Brain microvascular endothelial cell (primary cell): ENCODE measurements at regions not wholly inside any gene's neighbourhood (a gene's known extent, or its start where the extent isn't known, plus 50 kb on each side); places are given as distances from the start of the nearest gene placed in this dataset.

Source experiments
- DNase-seq: peaks from one replicate; pipeline ENCODE4 v3.0.0-alpha.2; 2020
- H3K27ac ChIP-seq: fragments of 250-450 bp; sonication (Bioruptor Pico); 2 replicates; pipeline ENCODE4 v1.5.1; 2020; ENCODE audit warnings: mild to moderate bottlenecking, moderate library complexity
- H3K27me3 ChIP-seq: fragments of 250-450 bp; sonication (Bioruptor Pico); replicated peaks from 2 replicates; pipeline ENCODE4 v1.5.1; 2020; ENCODE audit warnings: mild to moderate bottlenecking
- H3K36me3 ChIP-seq: fragments of 250-450 bp; sonication (Bioruptor Pico); replicated peaks from 2 replicates; pipeline ENCODE4 v1.5.1; 2020; ENCODE audit warnings: mild to moderate bottlenecking
- H3K4me3 ChIP-seq: 2 replicates; pipeline ENCODE4 v1.5.1; 2011; ENCODE audit warnings: low read depth, mild to moderate bottlenecking, control low read depth, low read length, moderate library complexity
- in situ Hi-C: cut with HindIII; loops from 2 replicates; pipeline ENCODE4 v1.10.0; 2017; ENCODE audit warnings: low sequenced_read_pairs, low pct_ligation_motif_present
- TF ChIP-seq, protein P1 (sequence below): IDR thresholded peaks from 2 replicates; pipeline ENCODE4 v1.5.1; 2011; ENCODE audit warnings: low read depth, mild to moderate bottlenecking, moderate library complexity, low read length, control low read depth, inconsistent platforms; ENCODE audit errors: missing control alignments

DNA sequence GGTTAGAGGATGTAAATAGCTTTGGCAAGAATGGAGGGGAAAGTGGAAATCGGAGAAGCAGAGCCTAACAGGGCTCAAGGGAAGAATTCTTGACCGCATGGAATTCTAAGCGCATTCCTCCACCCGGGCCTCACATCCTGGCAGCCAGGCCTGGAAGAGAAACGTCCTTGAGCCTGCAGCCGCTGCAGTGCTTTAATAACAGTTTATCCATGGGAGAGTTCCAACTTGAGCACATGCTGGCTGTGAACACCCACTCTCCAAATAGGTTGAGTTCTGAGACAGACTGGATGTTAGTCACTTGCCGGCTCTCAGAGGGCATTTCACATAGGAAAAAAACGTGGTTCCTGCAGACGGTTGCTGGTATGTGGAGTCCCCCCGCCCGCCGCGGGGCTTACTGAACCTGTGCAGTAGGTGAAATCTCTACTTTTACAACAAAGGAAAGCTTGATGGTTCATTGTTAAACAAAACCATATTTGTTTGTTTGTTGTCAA, 61.4 kb upstream of the STEAP1B start:
- H3K27ac ChIP-seq = peak overlapping the region; percentile 99
- H3K27me3 ChIP-seq = no peaks in the 10 kb centered on the region
- peak overlapping the region; percentile 6 for H3K4me3 ChIP-seq
- DNase-seq = peak; percentile 99
- H3K36me3 ChIP-seq = no peaks in the 10 kb centered on the region
- TF ChIP-seq, protein P1, sequence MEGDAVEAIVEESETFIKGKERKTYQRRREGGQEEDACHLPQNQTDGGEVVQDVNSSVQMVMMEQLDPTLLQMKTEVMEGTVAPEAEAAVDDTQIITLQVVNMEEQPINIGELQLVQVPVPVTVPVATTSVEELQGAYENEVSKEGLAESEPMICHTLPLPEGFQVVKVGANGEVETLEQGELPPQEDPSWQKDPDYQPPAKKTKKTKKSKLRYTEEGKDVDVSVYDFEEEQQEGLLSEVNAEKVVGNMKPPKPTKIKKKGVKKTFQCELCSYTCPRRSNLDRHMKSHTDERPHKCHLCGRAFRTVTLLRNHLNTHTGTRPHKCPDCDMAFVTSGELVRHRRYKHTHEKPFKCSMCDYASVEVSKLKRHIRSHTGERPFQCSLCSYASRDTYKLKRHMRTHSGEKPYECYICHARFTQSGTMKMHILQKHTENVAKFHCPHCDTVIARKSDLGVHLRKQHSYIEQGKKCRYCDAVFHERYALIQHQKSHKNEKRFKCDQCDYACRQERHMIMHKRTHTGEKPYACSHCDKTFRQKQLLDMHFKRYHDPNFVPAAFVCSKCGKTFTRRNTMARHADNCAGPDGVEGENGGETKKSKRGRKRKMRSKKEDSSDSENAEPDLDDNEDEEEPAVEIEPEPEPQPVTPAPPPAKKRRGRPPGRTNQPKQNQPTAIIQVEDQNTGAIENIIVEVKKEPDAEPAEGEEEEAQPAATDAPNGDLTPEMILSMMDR = no peak
- in situ Hi-C loops = loop anchor here (25.0 kb wide), 2 partner anchors 176 to 501 kb away; partner anchors contain the start of gene IL6

DNA sequence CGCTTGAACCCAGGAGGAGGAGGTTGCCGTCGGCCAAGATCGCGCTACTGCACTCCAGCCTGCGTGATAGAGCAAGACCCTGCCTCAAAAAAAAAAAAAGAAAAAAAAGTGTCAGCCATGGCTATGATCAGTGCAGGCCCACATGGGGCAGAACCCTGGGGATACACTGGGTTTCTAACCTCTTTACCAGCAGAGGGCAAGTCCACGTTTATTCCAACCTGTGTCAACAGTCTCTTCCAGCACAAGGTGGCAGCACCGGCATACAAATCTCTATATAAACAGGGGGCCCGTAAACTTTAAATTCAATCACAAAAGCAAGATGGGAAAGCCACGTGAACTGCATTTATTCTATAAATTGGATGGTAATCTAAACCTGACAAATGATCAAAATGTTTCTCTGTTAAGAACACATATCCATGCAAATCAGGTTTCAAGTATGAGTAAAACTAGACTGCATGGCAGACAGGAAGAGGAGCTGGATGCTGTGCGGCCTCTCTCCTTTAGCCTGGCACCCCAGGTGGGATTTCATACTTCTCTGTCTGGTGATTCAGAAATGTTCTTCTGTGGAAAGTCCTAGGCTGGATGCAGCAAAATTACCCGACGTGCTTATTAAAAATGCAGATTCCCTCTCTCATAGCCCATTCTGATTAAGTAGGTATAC, 60.0 kb upstream of the STEAP1B start:
- peak; percentile 84 for DNase-seq
- Histone ChIP-seq H3K27me3 (no peaks in the 10 kb centered on the region), H3K27ac (peak overlapping the region; percentile 99), H3K36me3 (no peaks in the 10 kb centered on the region), H3K4me3 (no peak overlapping the region)
- in situ Hi-C loops = loop anchor here (25.0 kb wide), 2 partner anchors 177 to 502 kb away; partner anchors contain the start of gene IL6
- TF ChIP-seq, protein P1 = peak; percentile 95

DNA sequence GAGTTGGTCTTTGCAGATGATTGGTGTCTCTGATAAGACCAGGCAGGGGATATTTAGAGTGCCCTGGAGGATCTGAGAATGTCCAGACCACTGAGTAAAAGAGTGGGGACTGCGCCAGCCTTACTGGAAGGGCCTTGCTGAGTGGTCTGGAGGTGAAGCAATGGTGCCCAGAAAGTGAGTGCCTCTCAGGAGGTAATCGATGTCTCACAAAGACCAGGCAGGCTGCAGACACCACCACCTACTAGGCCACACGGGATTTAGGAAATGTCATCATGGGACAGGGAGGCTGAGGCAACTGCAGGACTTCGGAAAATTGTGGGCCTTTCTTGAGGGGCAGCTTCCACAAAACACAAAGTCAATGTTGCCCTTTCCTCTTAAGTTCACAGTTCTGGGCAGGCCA, 57.2 kb upstream of the STEAP1B start:
- in situ Hi-C loops = loop anchor here (25.0 kb wide), 2 partner anchors 180 to 505 kb away; partner anchors contain the start of gene IL6
- Histone ChIP-seq H3K27me3 (no peaks in the 10 kb centered on the region), H3K36me3 (no peaks in the 10 kb centered on the region), H3K4me3 (no peak overlapping the region), H3K27ac (no peak overlapping the region)
- DNase-seq = no peak
- TF ChIP-seq, protein P1 = no peak

DNA sequence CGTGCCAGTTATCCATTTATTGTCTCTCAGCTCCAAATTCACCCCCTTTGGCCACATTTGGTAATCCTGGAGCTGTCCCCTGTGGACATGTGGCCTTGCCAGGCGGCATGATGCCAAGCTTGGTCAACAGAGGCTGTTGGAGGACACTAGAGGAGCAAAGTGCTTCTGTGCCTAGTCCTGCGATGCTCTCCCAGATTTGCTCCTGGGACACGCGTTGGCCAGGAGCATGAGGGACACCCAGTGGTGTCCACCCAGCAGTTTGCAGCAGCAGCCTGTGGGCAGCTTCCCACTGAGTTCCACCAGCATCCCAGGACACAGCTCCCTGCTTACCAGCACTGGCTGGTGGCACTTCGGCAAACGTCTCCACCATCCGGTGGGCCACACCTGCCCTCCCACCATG, 55.5 kb upstream of the STEAP1B start:
- DNase-seq = no peak
- TF ChIP-seq, protein P1 = no peak
- Histone ChIP-seq H3K4me3 (no peak overlapping the region), H3K27ac (no peak overlapping the region), H3K27me3 (no peaks in the 10 kb centered on the region), H3K36me3 (no peaks in the 10 kb centered on the region)
- in situ Hi-C loops = loop anchor here (25.0 kb wide), 2 partner anchors 182 to 507 kb away; partner anchors contain the start of gene IL6

DNA sequence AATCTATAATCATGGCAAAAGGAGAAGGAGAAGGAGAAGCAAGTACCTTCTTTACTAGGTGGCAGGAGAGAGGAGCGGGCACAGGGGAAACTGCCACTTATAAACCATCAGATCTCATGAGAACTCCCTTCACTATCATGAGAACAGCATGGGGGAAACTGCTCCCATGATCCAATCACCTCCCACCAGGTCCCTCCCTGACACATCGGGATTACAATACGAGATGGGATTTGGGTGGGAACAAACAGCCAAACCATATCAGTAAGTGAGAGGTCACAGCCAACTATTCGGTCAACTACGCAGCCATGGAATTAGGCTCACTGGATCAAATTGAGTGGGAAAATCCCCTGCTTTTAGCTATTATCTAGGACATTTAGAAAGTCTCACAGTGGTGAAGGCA, 54.2 kb upstream of the STEAP1B start:
- in situ Hi-C loops = loop anchor here (25.0 kb wide), 2 partner anchors 183 to 508 kb away; partner anchors contain the start of gene IL6
- H3K27me3 ChIP-seq = no peaks in the 10 kb centered on the region
- H3K27ac ChIP-seq = no peak overlapping the region
- H3K4me3 ChIP-seq = no peak overlapping the region
- DNase-seq = no peak
- TF ChIP-seq, protein P1 = no peak
- no peaks in the 10 kb centered on the region for H3K36me3 ChIP-seq
